Endothelial cell of umbilical vein (primary cell): ENCODE measurements at regions not wholly inside any gene's neighbourhood (a gene's known extent, or its start where the extent isn't known, plus 50 kb on each side); places are given as distances from the start of the nearest gene placed in this dataset.

Experiments used
- BruUV-seq: library from RNA; stranded (reverse); fragments of 400-500 nt; replicated peaks from 2 replicates; lab custom pipeline; 2021; lab: Mats Ljungman, UMichigan
- CTCF ChIA-PET: fragments of 300-600, 350-600 bp; sonication (Branson Sonifier 250); formaldehyde crosslinking; loops from one replicate; lab custom pipeline; 2021; ENCODE audit warnings: antibody characterized with exemption, inconsistent platforms; lab: Charles Lee
- POLR2A ChIA-PET: fragments of 300-600, 350-600 bp; sonication (Branson Sonifier 250); formaldehyde crosslinking; loops from one replicate; lab custom pipeline; 2021; ENCODE audit warnings: antibody characterized with exemption, inconsistent platforms; lab: Charles Lee
- DNase-seq: peaks from one replicate; pipeline ENCODE4 v3.0.0-alpha.2; 2011; ENCODE audit warnings: low read depth, low spot score
- FAIRE-seq: peaks from 2 replicates; lab custom pipeline; 2011; peaks lifted over from hg19 to GRCh38; lab: Jason Lieb, UNC
- H2AFZ ChIP-seq: 2 replicates; pipeline ENCODE4 v1.6.0; 2012; ENCODE audit warnings: low read depth, low read length, control low read depth, inconsistent platforms
- H3K27ac ChIP-seq: 2 replicates; pipeline ENCODE4 v1.5.1; 2011; ENCODE audit warnings: low read depth, mild to moderate bottlenecking, control low read depth, low read length, moderate library complexity; ENCODE audit not compliant: insufficient read depth
- H3K27me3 ChIP-seq, 2 experiments: 2 replicates each; pipeline versions ENCODE4 v1.6.0 to v1.6.1; 2011; ENCODE audit warnings: low read length in 2 of 2, mixed read lengths in 1 of 2; ENCODE audit not compliant: control insufficient read depth in 2 of 2, insufficient read depth in 2 of 2
- H3K36me3 ChIP-seq, 2 experiments: 2 replicates in 1 of 2; 3 replicates in 1 of 2; pipeline ENCODE4 v1.5.1; 2011; ENCODE audit warnings: low read length in 2 of 2, mild to moderate bottlenecking in 1 of 2, moderate library complexity in 1 of 2; ENCODE audit not compliant: control insufficient read depth in 2 of 2, insufficient read depth in 2 of 2; ENCODE audit errors: extremely low read depth in 1 of 2
- H3K4me1 ChIP-seq: 3 replicates; pipeline ENCODE4 v1.5.1; 2011; ENCODE audit warnings: mild to moderate bottlenecking, low read length; ENCODE audit not compliant: control insufficient read depth, insufficient read depth; ENCODE audit errors: extremely low read depth
- H3K4me2 ChIP-seq: 2 replicates; pipeline ENCODE4 v1.6.1; 2011; ENCODE audit warnings: low read length, control low read depth, mixed read lengths; ENCODE audit not compliant: insufficient read depth
- H3K4me3 ChIP-seq, 3 experiments: fragments of 200-600 bp in 1 of 3; sonication (generic), shearing (Covaris generic) in 1 of 3; replicated peaks in 1 of 3; 2 replicates each; pipeline ENCODE4 v1.5.1; 2011 to 2016; ENCODE audit warnings: control low read depth in 3 of 3, low read length in 3 of 3, mild to moderate bottlenecking in 2 of 3, inconsistent platforms in 1 of 3, low read depth in 1 of 3, moderate library complexity in 1 of 3; ENCODE audit not compliant: insufficient read depth in 1 of 3
- H3K79me2 ChIP-seq: 2 replicates; pipeline ENCODE4 v1.6.0; 2012; ENCODE audit warnings: low read length, inconsistent platforms; ENCODE audit not compliant: control insufficient read depth, insufficient read depth
- H3K9ac ChIP-seq: replicated peaks from 2 replicates; pipeline ENCODE3; 2011; ENCODE audit warnings: low read length, control low read depth; ENCODE audit not compliant: insufficient read depth; ENCODE audit errors: extremely low read depth
- H3K9me1 ChIP-seq: replicated peaks from 3 replicates; pipeline ENCODE4 v1.6.0; 2011; ENCODE audit warnings: mild to moderate bottlenecking, low read length; ENCODE audit not compliant: control insufficient read depth, insufficient read depth; ENCODE audit errors: extremely low read depth
- H3K9me3 ChIP-seq: replicated peaks from 2 replicates; pipeline ENCODE4 v1.5.1; 2012; ENCODE audit warnings: low read length, inconsistent platforms; ENCODE audit not compliant: control insufficient read depth, insufficient read depth
- H4K20me1 ChIP-seq: replicated peaks from 2 replicates; pipeline ENCODE3; 2011; ENCODE audit warnings: mild to moderate bottlenecking, low read length; ENCODE audit not compliant: control insufficient read depth, insufficient read depth; ENCODE audit errors: extremely low read depth
- EZH2 ChIP-seq: IDR thresholded peaks from 2 replicates; pipeline ENCODE4 v1.6.1; 2012; ENCODE audit warnings: borderline replicate concordance, low read depth, mild to moderate bottlenecking, moderate library complexity, low read length, inconsistent platforms; ENCODE audit not compliant: severe bottlenecking
- FOS ChIP-seq: IDR thresholded peaks from 2 replicates; pipeline ENCODE4 v1.6.1; 2011; ENCODE audit warnings: mild to moderate bottlenecking, low read length, moderate library complexity, borderline replicate concordance; ENCODE audit not compliant: insufficient read depth
- GATA2 ChIP-seq: IDR thresholded peaks from 2 replicates; pipeline ENCODE4 v1.7.0; 2011; ENCODE audit warnings: low read depth, mild to moderate bottlenecking, moderate library complexity, mixed read lengths, low read length; ENCODE audit not compliant: insufficient read length, insufficient read depth
- JUN ChIP-seq: IDR thresholded peaks from 2 replicates; pipeline ENCODE4 v1.6.1; 2011; ENCODE audit warnings: borderline replicate concordance, low read depth; ENCODE audit not compliant: insufficient read length, insufficient read depth
- MYC ChIP-seq: IDR thresholded peaks from one replicate; pipeline ENCODE4 v1.6.1; 2011; ENCODE audit warnings: mild to moderate bottlenecking, low read depth, low read length
- POLR2A ChIP-seq: IDR thresholded peaks from 2 replicates; pipeline ENCODE4 v1.6.1; 2012; ENCODE audit warnings: low read depth, mild to moderate bottlenecking, control low read depth, low read length
- POLR2AphosphoS5 ChIP-seq: IDR thresholded peaks from 2 replicates; pipeline ENCODE4 v1.6.1; 2012; ENCODE audit warnings: low read depth, mild to moderate bottlenecking, control low read depth, low read length, moderate library complexity; ENCODE audit not compliant: insufficient read depth
- dilution Hi-C: fragments of 300-500 bp; cut with MboI; formaldehyde crosslinking; loops from one replicate; pipeline ENCODE4 v1.15.0; 2019; ENCODE audit warnings: low sequenced_read_pairs; ENCODE audit not compliant: extremely low pct_ligation_motif_present
- intact Hi-C: fragments of 100-400 bp; cut with micrococcal nuclease; formaldehyde crosslinking; loops from one replicate; pipeline ENCODE4 v1.10.0; 2022
- TF ChIP-seq, protein P1 (sequence below): IDR thresholded peaks from 2 replicates; pipeline ENCODE4 v1.6.1; 2011; ENCODE audit not compliant: insufficient read depth, insufficient read length
- TF ChIP-seq, protein P2 (sequence below), 2 donors: IDR thresholded peaks; 1 replicate in 1 of 2; 2 replicates in 1 of 2; pipeline ENCODE4 v1.5.1; 2011; ENCODE audit warnings: low read length in 2 of 2, mild to moderate bottlenecking in 2 of 2, moderate library complexity in 2 of 2, control low read depth in 1 of 2, inconsistent platforms in 1 of 2, low read depth in 1 of 2; ENCODE audit not compliant: insufficient read depth in 1 of 2; ENCODE audit errors: extremely low read depth in 1 of 2

DNA sequence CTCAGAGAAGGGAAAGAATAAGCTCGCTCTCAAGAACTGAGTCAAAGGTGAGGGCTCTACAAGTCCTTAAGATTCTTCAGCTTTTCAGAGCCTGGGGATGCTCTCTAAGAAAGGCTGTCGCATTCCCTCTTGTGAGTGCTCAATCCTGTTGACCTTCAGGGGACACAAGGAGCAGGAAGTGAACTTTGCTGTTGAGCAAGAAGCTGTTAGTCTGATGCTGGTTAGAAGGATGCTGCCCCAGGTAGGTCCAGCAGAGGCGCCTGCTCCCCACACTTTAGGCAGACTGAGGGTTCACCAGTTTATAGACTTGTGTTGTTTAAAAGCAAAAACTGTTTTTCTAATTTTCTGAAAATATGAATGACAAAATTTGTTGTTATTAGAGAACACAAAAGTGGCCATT lies 125.4 kb upstream of the SPOCK3 start:
- no peaks in the 10 kb centered on the region for H4K20me1 ChIP-seq
- no peak overlapping the region for H3K4me3 ChIP-seq
- no peaks in the 10 kb centered on the region for H3K79me2 ChIP-seq
- CTCF ChIA-PET = no interaction called here
- dilution Hi-C loops (no loop called here), intact Hi-C loops (no loop called here)
- no peak overlapping the region for H3K27ac ChIP-seq
- H3K4me2 ChIP-seq = no peak overlapping the region
- H3K9ac ChIP-seq = no peak overlapping the region
- no peaks in the 10 kb centered on the region for H3K36me3 ChIP-seq
- H2AFZ ChIP-seq = no peak overlapping the region
- POLR2A ChIA-PET = no interaction called here
- no peaks in the 10 kb centered on the region for H3K4me1 ChIP-seq
- no peaks in the 10 kb centered on the region for H3K9me1 ChIP-seq
- FAIRE-seq (no peak), DNase-seq (no peak)
- no peaks in the 10 kb centered on the region for H3K27me3 ChIP-seq
- BruUV-seq = no TSS peak
- H3K9me3 ChIP-seq = no peaks in the 10 kb centered on the region
- no peak for TF ChIP-seq FOS
- no peak for TF ChIP-seq EZH2
- no peak for TF ChIP-seq POLR2AphosphoS5
- no peak for TF ChIP-seq POLR2A
- TF ChIP-seq GATA2 = no peak
- TF ChIP-seq MYC = no peak
- TF ChIP-seq, protein P1, sequence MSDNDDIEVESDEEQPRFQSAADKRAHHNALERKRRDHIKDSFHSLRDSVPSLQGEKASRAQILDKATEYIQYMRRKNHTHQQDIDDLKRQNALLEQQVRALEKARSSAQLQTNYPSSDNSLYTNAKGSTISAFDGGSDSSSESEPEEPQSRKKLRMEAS = no peak
- TF ChIP-seq, protein P2, sequence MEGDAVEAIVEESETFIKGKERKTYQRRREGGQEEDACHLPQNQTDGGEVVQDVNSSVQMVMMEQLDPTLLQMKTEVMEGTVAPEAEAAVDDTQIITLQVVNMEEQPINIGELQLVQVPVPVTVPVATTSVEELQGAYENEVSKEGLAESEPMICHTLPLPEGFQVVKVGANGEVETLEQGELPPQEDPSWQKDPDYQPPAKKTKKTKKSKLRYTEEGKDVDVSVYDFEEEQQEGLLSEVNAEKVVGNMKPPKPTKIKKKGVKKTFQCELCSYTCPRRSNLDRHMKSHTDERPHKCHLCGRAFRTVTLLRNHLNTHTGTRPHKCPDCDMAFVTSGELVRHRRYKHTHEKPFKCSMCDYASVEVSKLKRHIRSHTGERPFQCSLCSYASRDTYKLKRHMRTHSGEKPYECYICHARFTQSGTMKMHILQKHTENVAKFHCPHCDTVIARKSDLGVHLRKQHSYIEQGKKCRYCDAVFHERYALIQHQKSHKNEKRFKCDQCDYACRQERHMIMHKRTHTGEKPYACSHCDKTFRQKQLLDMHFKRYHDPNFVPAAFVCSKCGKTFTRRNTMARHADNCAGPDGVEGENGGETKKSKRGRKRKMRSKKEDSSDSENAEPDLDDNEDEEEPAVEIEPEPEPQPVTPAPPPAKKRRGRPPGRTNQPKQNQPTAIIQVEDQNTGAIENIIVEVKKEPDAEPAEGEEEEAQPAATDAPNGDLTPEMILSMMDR (IDR thresholded peaks at IDR 0.05; ENCODE audit: extremely low read depth in 1 of 2, insufficient read depth in 1 of 2, low read depth in 1 of 2, low read length in 2 of 2) = no peak
- no peak for TF ChIP-seq JUN
